ENCODE measurements at regions not wholly inside any gene's neighbourhood (a gene's known extent, or its start where the extent isn't known, plus 50 kb on each side); places are given as distances from the start of the nearest gene placed in this dataset.

- DNase-seq (ENCODE audit: low read depth) = no peak
Observed at GRCh38 chr1:58000116-58000515, 546.4 kb downstream of the OMA1 start.

GRCh38 chr1:57996400-57996799 lies 550.1 kb downstream of the OMA1 start:
- no peak for DNase-seq (ENCODE audit: low read depth)

GRCh38 chr1:57991289-57991688 lies 555.2 kb downstream of the OMA1 start:
- DNase-seq (ENCODE audit: low read depth) = no peak

DNA sequence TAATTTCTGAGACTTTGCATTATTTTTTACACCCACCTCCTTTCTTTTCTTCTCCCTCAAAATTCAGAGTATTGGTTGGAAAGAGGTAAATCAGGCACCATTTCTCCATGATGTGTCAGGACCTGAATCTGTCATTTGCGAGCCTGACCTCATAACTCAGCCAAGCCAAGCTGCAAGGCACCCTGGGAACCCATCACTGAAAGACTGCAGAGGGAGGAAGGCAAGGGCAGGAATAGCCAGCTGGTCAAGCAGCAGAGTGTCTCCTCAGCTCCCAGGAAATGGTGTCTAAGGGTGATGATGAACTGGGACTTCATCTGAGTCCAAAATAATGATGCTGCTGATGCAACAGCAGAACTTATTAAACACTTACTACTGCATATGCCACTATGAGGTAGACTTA lies 556.6 kb downstream of the OMA1 start:
- DNase-seq (ENCODE audit: low read depth) = no peak

DNA sequence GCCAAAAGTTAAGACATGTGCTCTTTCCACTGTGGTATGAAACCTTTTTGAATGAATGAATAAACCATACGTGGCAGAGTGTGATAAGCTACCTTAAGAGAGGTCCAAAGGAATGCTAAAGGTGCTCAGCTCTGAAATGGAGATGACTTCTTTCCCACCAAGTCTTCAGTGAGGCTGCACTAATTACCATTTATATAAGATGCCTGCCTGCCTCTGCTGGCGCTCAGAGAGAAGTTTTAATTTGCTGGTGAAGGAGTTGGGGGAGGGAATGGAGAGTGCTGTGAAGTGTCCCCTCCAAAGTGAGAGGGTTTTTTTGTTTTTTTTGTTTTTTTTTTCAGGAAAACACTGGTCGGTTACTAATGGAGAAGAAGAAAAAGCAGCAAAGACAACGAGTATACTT lies 559.0 kb downstream of the OMA1 start:
- DNase-seq (ENCODE audit: low read depth) = no peak

DNA sequence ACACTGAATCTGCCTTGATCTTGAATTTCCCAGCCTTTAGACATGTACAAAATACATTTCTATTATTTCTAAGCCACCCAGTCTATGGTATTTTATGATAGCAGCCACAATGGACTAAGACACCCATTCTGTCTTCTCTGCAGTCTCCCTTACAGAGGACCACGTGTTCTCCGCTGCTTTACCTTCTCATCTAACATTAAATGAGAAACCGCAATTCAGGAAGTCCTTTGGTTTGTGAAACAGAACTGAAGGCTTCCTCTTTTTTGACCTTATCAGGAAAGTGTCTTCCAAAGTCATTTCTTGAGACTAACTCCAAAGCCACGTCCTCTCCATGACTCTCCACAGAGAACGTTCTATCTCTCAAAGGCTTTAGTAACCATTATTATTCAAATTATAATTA lies 560.1 kb downstream of the OMA1 start:
- no peak for DNase-seq (ENCODE audit: low read depth)

DNA sequence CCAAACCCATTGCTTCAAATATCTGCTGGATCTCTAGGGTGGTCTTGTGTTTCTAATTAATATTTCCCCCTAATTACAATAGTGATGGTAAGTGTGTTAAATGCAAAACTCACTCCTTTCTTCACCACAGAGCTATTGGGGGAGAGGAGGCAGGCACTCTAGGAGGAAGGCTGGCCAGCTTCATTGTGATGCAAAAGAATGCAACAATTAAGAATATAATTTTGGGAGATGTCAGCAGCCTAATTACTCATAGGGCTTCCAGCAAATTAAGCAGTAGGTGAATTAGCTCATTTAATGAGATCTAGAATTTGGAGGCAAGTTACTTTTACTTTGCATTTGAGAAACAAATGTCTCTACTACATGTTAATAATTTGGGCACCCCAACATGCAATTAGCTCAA lies 560.4 kb upstream of the DAB1 start:
- DNase-seq (ENCODE audit: low read depth) = no peak

DNA sequence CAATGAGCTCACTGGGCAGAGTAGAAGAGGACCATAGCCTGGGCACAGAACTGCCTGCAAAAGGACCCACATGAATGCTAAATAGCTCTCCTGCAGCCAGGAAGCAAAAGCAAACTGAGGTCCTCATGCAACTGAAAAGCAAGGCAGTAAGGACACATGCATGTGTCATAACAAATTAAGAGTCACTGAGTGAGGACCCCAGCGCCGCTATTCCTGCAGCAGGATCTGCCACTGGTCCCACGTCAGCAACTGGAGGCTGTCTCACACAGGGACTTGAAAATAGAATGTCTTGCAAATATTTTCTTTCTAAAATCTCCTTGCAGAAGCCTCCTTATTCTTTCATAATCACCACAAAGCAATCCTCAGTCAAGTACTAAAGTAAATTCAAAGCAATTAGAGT lies 559.6 kb upstream of the DAB1 start:
- no peak for DNase-seq (ENCODE audit: low read depth)

GRCh38 chr1:57982852-57983251 lies 559.0 kb upstream of the DAB1 start:
- DNase-seq (ENCODE audit: low read depth) = no peak

- no peak for DNase-seq (ENCODE audit: low read depth)
Observed at GRCh38 chr1:57976216-57976615, 552.4 kb upstream of the DAB1 start.

- no peak for DNase-seq (ENCODE audit: low read depth)
Observed at GRCh38 chr1:57968321-57968720, 544.5 kb upstream of the DAB1 start.

GRCh38 chr1:57966751-57967406 lies 543.0 kb upstream of the DAB1 start:
- no peak for DNase-seq (ENCODE audit: low read depth)

GRCh38 chr1:57966340-57966739 lies 542.5 kb upstream of the DAB1 start:
- DNase-seq (ENCODE audit: low read depth) = no peak

DNA sequence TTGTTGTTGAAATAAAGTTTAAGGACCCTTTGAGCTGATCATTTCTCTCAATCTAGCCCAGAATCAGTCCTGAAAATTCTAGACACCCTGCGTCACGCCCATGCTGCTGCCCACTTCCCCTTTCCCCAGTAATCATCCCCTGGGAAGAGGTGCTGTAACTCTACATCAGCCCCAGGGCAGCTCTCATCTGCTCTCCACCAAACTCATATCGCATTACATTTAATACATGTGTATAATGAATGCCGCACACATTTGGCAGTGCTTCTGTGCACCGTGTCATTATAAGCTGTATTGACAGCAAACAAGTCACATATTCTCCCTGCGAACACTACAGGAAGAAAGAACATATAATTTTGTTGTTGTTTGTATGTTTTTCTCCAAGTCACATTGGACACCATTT lies 539.7 kb upstream of the DAB1 start:
- DNase-seq (ENCODE audit: low read depth) = no peak

- no peak for DNase-seq (ENCODE audit: low read depth)
Observed at GRCh38 chr1:57959531-57960241, 535.8 kb upstream of the DAB1 start.

- no peak for DNase-seq (ENCODE audit: low read depth)
Observed at GRCh38 chr1:57957576-57957975, 533.7 kb upstream of the DAB1 start.

GRCh38 chr1:57951390-57951789 lies 527.5 kb upstream of the DAB1 start:
- no peak for DNase-seq (ENCODE audit: low read depth)

GRCh38 chr1:57949168-57949567 lies 525.3 kb upstream of the DAB1 start:
- no peak for DNase-seq (ENCODE audit: low read depth)

DNA sequence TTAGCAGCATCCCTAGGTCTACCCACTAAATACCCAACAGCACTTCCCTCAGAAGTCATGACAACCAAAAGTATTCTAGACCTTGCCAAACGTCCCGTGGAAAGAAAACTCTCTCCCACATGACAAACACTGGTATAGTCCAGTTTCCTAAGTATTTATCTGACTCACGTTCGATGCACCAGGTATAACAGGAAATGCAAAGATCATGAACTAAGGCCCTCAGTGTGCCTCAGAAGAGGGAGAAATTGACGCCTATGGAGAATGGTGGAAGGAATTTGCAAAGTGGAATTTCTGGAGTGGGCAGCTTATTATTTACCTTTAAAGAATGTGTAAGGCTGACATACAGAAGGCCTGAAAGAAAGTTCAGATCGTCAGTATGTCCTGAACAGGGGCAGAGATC lies 523.6 kb upstream of the DAB1 start:
- no peak for DNase-seq (ENCODE audit: low read depth)

- DNase-seq (ENCODE audit: low read depth) = no peak
Observed at GRCh38 chr1:57945045-57945444, 521.2 kb upstream of the DAB1 start.

- DNase-seq (ENCODE audit: low read depth) = no peak
Observed at GRCh38 chr1:57943365-57943764, 519.5 kb upstream of the DAB1 start.

DNA sequence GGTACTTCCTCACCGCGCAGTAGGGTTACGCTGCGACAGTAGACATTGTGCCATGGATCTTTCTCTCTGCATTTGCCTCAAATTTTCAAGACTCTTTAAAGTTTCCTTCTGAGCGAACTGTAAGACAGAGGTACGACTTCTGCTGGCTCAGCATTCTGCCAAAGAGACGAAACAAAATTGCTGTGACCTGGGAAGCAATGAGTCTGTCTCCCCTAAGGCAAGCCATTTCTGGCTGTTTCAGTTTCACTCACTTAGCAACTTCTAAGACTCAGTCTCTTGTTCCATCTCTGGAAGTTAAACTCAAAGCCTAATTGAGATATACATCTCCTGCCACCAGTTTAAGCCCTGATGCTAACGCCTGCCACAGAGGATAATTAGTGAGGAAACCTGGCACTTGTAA lies 510.9 kb upstream of the DAB1 start:
- DNase-seq (ENCODE audit: low read depth) = no peak

GRCh38 chr1:57927003-57927402 lies 503.1 kb upstream of the DAB1 start:
- DNase-seq (ENCODE audit: low read depth) = no peak

DNA sequence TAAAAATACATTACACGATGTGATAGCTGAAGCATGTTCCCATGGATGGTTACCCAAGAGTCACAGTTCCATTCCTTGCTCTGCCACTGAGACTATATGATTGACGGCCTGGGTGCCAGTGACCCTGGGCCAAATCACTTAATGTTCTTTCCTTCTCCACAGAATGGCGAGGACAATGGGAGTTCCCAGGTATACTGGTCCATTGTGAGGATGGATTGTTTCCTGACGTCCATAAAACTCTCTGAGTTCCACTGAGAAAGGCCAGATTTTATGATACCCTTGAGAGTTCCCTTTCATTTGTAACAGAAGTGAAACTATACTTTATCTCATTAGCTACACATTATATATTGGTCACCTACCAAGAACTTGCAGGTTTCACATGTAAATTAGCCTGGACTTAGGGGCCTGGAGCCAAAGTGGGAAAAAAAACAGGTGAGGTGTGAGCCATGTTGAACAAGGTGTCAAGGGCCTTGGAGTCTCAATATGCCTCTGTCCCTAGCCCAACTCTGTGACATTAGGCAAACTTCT lies 502.2 kb upstream of the DAB1 start:
- no peak for DNase-seq (ENCODE audit: low read depth)

All from CMK (cell line).